Hematopoietic multipotent progenitor cell (in vitro differentiated cells): ENCODE measurements at regions not wholly inside any gene's neighbourhood (a gene's known extent, or its start where the extent isn't known, plus 50 kb on each side); places are given as distances from the start of the nearest gene placed in this dataset.

ENCODE experiments used
- DNase-seq, 3 donors: peaks; one replicate each; pipeline ENCODE4 v3.0.0-alpha.2; 2011 to 2015; ENCODE audit warnings: low read depth in 2 of 3, low spot score in 2 of 3

GRCh38 chr10:91694170-91694794 is 61.4 kb upstream of the PPP1R3C start:
- peak in 2 of 3 donors; percentile 10 to 48 for DNase-seq

GRCh38 chr10:91691981-91692380 is 59.1 kb upstream of the PPP1R3C start:
- no peak for DNase-seq

GRCh38 chr10:91690996-91691676 is 58.3 kb upstream of the PPP1R3C start:
- DNase-seq, result no peak

- DNase-seq, result no peak
Observed at GRCh38 chr10:91690412-91690811, 57.5 kb upstream of the PPP1R3C start.

- DNase-seq, result no peak
Observed at GRCh38 chr10:91689731-91690168, 56.9 kb upstream of the PPP1R3C start.

- DNase-seq, result no peak
Observed at GRCh38 chr10:91684841-91685240, 52.0 kb upstream of the PPP1R3C start.

- DNase-seq, result no peak
Observed at GRCh38 chr10:91683975-91684374, 51.1 kb upstream of the PPP1R3C start.

- no peak for DNase-seq
Observed at GRCh38 chr10:91682912-91683311, 50.0 kb upstream of the PPP1R3C start.
